ENCODE measurements at regions not wholly inside any gene's neighbourhood (a gene's known extent, or its start where the extent isn't known, plus 50 kb on each side); places are given as distances from the start of the nearest gene placed in this dataset.
A peak's percentile ranks its signal among the peaks of the same experiment; 100 is the strongest.

GRCh38 chr2:9092383-9093282 lies 89.1 kb upstream of the MBOAT2 start:
- TF ChIP-seq POLR2A (IDR thresholded peaks at IDR 0.05; ENCODE audit: low read length) = no peak
- no peak for TF ChIP-seq GATA1 (IDR thresholded peaks at IDR 0.05; ENCODE audit: low read depth, low read length)
- DNase-seq = no peak

GRCh38 chr2:9091811-9092210 lies 88.3 kb upstream of the MBOAT2 start:
- no peak for DNase-seq
- TF ChIP-seq POLR2A (IDR thresholded peaks at IDR 0.05; ENCODE audit: low read length) (no peak), GATA1 (IDR thresholded peaks at IDR 0.05; ENCODE audit: low read depth, low read length) (no peak)

- no peak for DNase-seq
- TF ChIP-seq GATA1 (IDR thresholded peaks at IDR 0.05; ENCODE audit: low read depth, low read length) (no peak), POLR2A (IDR thresholded peaks at IDR 0.05; ENCODE audit: low read length) (no peak)
Measured at GRCh38 chr2:9089831-9090230, 86.3 kb upstream of the MBOAT2 start.

- DNase-seq = no peak
- TF ChIP-seq GATA1 (IDR thresholded peaks at IDR 0.05; ENCODE audit: low read depth, low read length) (no peak), POLR2A (IDR thresholded peaks at IDR 0.05; ENCODE audit: low read length) (no peak)
Measured at GRCh38 chr2:9087121-9087681, 83.7 kb upstream of the MBOAT2 start.

- no peak for DNase-seq
- TF ChIP-seq GATA1 (IDR thresholded peaks at IDR 0.05; ENCODE audit: low read depth, low read length) (no peak), POLR2A (IDR thresholded peaks at IDR 0.05; ENCODE audit: low read length) (no peak)
Measured at GRCh38 chr2:9086465-9086864, 83.0 kb upstream of the MBOAT2 start.

- TF ChIP-seq GATA1 (IDR thresholded peaks at IDR 0.05; ENCODE audit: low read depth, low read length) = no peak
- no peak for TF ChIP-seq POLR2A (IDR thresholded peaks at IDR 0.05; ENCODE audit: low read length)
Measured at GRCh38 chr2:9085353-9085752, 81.9 kb upstream of the MBOAT2 start.

GRCh38 chr2:9083287-9083686 lies 79.8 kb upstream of the MBOAT2 start:
- TF ChIP-seq GATA1 (IDR thresholded peaks at IDR 0.05; ENCODE audit: low read depth, low read length) (no peak), POLR2A (IDR thresholded peaks at IDR 0.05; ENCODE audit: low read length) (no peak)
- DNase-seq = no peak

More at GRCh38 chr2:9085353-9085752, 81.9 kb upstream of the MBOAT2 start:
- DNase-seq = no peak

- no peak for TF ChIP-seq GATA1 (IDR thresholded peaks at IDR 0.05; ENCODE audit: low read depth, low read length)
- TF ChIP-seq POLR2A (IDR thresholded peaks at IDR 0.05; ENCODE audit: low read length) = no peak
- no peak for DNase-seq
Measured at GRCh38 chr2:9082158-9082557, 78.7 kb upstream of the MBOAT2 start.

- TF ChIP-seq GATA1 (IDR thresholded peaks at IDR 0.05; ENCODE audit: low read depth, low read length) = no peak
- TF ChIP-seq POLR2A (IDR thresholded peaks at IDR 0.05; ENCODE audit: low read length) = no peak
- no peak for DNase-seq
Measured at GRCh38 chr2:9081750-9082149, 78.3 kb upstream of the MBOAT2 start.

- DNase-seq = no peak
- TF ChIP-seq GATA1 (IDR thresholded peaks at IDR 0.05; ENCODE audit: low read depth, low read length) (no peak), POLR2A (IDR thresholded peaks at IDR 0.05; ENCODE audit: low read length) (no peak)
Measured at GRCh38 chr2:9078405-9078804, 74.9 kb upstream of the MBOAT2 start.

- TF ChIP-seq POLR2A (IDR thresholded peaks at IDR 0.05; ENCODE audit: low read length) (no peak), GATA1 (IDR thresholded peaks at IDR 0.05; ENCODE audit: low read depth, low read length) (no peak)
Measured at GRCh38 chr2:9077691-9078090, 74.2 kb upstream of the MBOAT2 start.

GRCh38 chr2:9076755-9077154 lies 73.3 kb upstream of the MBOAT2 start:
- TF ChIP-seq POLR2A (IDR thresholded peaks at IDR 0.05; ENCODE audit: low read length) (no peak), GATA1 (IDR thresholded peaks at IDR 0.05; ENCODE audit: low read depth, low read length) (no peak)
- DNase-seq = no peak

More at GRCh38 chr2:9077691-9078090, 74.2 kb upstream of the MBOAT2 start:
- no peak for DNase-seq

- peak in 1 of 2 experiments; percentile 7 for DNase-seq
- no peak for TF ChIP-seq GATA1 (IDR thresholded peaks at IDR 0.05; ENCODE audit: low read depth, low read length)
Measured at GRCh38 chr2:9076210-9076609, 72.7 kb upstream of the MBOAT2 start.

GRCh38 chr2:9074930-9075329 lies 71.4 kb upstream of the MBOAT2 start:
- peak in 1 of 2 experiments; percentile 9 for DNase-seq
- TF ChIP-seq POLR2A (IDR thresholded peaks at IDR 0.05; ENCODE audit: low read length) (no peak), GATA1 (IDR thresholded peaks at IDR 0.05; ENCODE audit: low read depth, low read length) (no peak)

Measured in erythroblast (primary cell).